KMS-11 (cell line): ENCODE measurements at regions not wholly inside any gene's neighbourhood (a gene's known extent, or its start where the extent isn't known, plus 50 kb on each side); places are given as distances from the start of the nearest gene placed in this dataset.

Source experiments
- H2AFZ ChIP-seq: fragments of 200-600 bp; sonication (generic); 2 replicates; pipeline ENCODE4 v1.6.1; 2016; ENCODE audit warnings: antibody characterized with exemption, mixed run types, low read depth
- H3K27ac ChIP-seq: fragments of 200-600 bp; sonication (generic); 2 replicates; pipeline ENCODE4 v1.6.1; 2016; ENCODE audit warnings: mild to moderate bottlenecking, mixed run types
- H3K27me3 ChIP-seq: fragments of 200-600 bp; sonication (generic); 2 replicates; pipeline ENCODE4 v1.6.1; 2017; ENCODE audit warnings: mild to moderate bottlenecking, low read depth, mixed run types, moderate library complexity; ENCODE audit not compliant: insufficient read depth
- H3K36me3 ChIP-seq: fragments of 200-600 bp; sonication (generic); 2 replicates; pipeline ENCODE4 v1.6.1; 2017; ENCODE audit warnings: mild to moderate bottlenecking, mixed run types; ENCODE audit not compliant: insufficient read depth
- H3K4me1 ChIP-seq: fragments of 200-600 bp; sonication (generic); 2 replicates; pipeline ENCODE4 v1.6.1; 2016; ENCODE audit warnings: mild to moderate bottlenecking, low read depth, mixed run types; ENCODE audit not compliant: poor library complexity, severe bottlenecking
- H3K4me2 ChIP-seq: fragments of 200-600 bp; sonication (generic); 2 replicates; pipeline ENCODE4 v1.7.0; 2016; ENCODE audit warnings: mild to moderate bottlenecking, mixed run types
- H3K4me3 ChIP-seq: fragments of 200-600 bp; sonication (generic); IDR thresholded peaks from 2 replicates; pipeline ENCODE4 v1.6.1; 2017; ENCODE audit warnings: low read depth, low read length, mixed read lengths; ENCODE audit not compliant: insufficient read depth
- H3K79me2 ChIP-seq: fragments of 200-600 bp; sonication (generic); 2 replicates; pipeline ENCODE4 v1.6.1; 2016; ENCODE audit warnings: low read depth, mixed run types; ENCODE audit not compliant: insufficient read depth
- H3K9ac ChIP-seq: fragments of 200-600 bp; sonication (generic); 2 replicates; pipeline ENCODE4 v1.6.1; 2016; ENCODE audit warnings: mild to moderate bottlenecking, mixed run types
- H4K20me1 ChIP-seq: fragments of 200-600 bp; sonication (generic); 2 replicates; pipeline ENCODE4 v1.6.1; 2016; ENCODE audit warnings: mild to moderate bottlenecking, mixed run types; ENCODE audit not compliant: insufficient read depth
- TF ChIP-seq, protein P1 (sequence below): fragments of 200-600 bp; sonication (generic); conservative IDR thresholded peaks from 2 replicates; pipeline ENCODE4 v1.6.1; 2017; ENCODE audit warnings: low read depth, mild to moderate bottlenecking, antibody characterized with exemption, low read length, moderate library complexity, mixed read lengths

DNA sequence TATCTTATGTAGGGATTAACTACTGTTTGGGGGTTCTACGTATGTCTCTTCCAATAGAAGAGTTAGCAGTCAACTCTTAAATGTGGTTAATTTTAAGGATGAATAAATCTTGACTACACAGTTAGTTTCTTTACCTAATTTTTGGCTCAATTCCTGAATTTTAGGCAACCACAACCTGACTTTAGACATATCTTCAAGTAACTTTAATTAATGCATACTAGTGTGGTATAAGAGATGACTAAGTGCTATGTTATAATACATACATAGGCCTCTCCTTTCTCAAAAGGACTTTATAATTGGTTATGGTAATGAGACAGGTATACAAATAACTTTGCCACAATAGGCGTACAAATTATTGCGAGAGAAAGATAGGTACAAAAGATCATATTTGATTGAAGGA, 312.0 kb downstream of the IRS1 start:
- Histone ChIP-seq H3K4me2 (no peak overlapping the region), H3K27ac (no peak overlapping the region), H3K4me3 (no peak overlapping the region), H3K27me3 (no peaks in the 10 kb centered on the region), H3K36me3 (no peaks in the 10 kb centered on the region), H3K4me1 (no peaks in the 10 kb centered on the region), H2AFZ (no peak overlapping the region), H3K79me2 (no peaks in the 10 kb centered on the region), H4K20me1 (no peaks in the 10 kb centered on the region), H3K9ac (no peak overlapping the region)
- TF ChIP-seq, protein P1, sequence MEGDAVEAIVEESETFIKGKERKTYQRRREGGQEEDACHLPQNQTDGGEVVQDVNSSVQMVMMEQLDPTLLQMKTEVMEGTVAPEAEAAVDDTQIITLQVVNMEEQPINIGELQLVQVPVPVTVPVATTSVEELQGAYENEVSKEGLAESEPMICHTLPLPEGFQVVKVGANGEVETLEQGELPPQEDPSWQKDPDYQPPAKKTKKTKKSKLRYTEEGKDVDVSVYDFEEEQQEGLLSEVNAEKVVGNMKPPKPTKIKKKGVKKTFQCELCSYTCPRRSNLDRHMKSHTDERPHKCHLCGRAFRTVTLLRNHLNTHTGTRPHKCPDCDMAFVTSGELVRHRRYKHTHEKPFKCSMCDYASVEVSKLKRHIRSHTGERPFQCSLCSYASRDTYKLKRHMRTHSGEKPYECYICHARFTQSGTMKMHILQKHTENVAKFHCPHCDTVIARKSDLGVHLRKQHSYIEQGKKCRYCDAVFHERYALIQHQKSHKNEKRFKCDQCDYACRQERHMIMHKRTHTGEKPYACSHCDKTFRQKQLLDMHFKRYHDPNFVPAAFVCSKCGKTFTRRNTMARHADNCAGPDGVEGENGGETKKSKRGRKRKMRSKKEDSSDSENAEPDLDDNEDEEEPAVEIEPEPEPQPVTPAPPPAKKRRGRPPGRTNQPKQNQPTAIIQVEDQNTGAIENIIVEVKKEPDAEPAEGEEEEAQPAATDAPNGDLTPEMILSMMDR, result no peak

DNA sequence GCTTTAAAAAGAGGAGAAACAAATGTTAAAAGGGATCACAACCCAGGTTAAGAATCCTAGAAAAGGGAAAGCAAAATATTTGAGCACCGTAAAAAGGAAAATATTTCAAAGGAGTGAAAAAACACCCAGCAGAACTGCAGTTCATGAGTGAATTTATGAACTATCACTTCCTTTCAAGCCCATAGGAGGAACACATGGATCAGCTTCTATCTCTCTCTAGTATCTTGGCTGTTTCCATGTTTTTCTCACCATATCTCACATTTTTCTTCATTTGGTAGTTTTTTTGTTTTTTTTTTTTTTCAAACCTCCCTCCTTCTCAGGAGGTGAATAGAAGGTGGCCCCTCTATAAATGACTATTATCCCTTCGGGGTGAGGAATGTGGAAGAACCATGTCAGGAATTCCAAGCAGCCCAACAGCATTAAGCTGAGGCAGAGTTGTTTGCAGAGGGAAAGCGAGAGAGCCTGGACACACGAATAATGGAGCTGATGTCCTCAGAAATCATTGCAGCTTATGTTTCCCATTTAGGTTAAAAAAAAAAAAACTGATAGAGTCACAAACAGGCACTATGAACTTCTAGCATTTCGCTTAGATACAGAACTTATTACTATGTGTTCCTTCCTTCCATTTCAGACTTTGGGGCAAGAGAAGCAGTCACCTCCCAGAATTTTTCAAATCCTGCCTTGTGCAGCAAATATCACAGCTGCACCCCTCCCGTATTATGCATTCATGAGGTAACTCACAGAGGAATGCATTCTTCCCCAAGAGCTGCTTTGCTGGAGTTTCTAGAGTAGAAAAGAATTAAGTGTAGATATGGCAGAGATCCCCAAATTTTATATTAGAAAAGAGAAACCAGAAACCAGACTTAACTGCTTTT, 315.6 kb downstream of the IRS1 start:
- H3K4me1 ChIP-seq, result no peaks in the 10 kb centered on the region
- no peak overlapping the region for H3K4me2 ChIP-seq
- TF ChIP-seq, protein P1, result no peak
- no peaks in the 10 kb centered on the region for H3K36me3 ChIP-seq
- no peaks in the 10 kb centered on the region for H3K79me2 ChIP-seq
- H3K9ac ChIP-seq, result no peak overlapping the region
- no peaks in the 10 kb centered on the region for H3K27me3 ChIP-seq
- H3K4me3 ChIP-seq, result no peak overlapping the region
- H2AFZ ChIP-seq, result no peak overlapping the region
- H4K20me1 ChIP-seq, result no peaks in the 10 kb centered on the region
- no peak overlapping the region for H3K27ac ChIP-seq

DNA sequence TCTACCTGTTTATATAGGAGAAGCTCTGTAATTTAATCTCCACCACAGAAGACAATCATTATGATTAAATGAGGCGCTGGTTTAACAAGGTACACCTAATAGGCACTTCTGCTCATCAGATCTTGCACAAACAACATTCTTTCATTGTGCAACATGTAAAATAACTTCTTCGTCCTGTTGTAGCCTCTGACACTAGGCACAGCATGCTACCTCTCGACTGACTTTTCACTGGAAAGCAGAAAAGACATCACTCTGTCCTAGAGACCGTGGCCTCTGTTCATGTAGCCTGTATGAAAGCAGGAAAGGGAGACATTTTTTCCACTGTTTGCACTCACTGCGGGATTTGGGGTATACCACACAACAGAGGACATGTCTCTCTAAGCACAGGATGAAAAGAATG, 316.5 kb downstream of the IRS1 start:
- Histone ChIP-seq H4K20me1 (no peaks in the 10 kb centered on the region), H3K4me3 (no peak overlapping the region), H2AFZ (no peak overlapping the region), H3K4me2 (no peak overlapping the region), H3K27ac (no peak overlapping the region), H3K4me1 (no peaks in the 10 kb centered on the region), H3K27me3 (no peaks in the 10 kb centered on the region), H3K36me3 (no peaks in the 10 kb centered on the region), H3K79me2 (no peaks in the 10 kb centered on the region), H3K9ac (no peak overlapping the region)
- TF ChIP-seq, protein P1, result no peak

DNA sequence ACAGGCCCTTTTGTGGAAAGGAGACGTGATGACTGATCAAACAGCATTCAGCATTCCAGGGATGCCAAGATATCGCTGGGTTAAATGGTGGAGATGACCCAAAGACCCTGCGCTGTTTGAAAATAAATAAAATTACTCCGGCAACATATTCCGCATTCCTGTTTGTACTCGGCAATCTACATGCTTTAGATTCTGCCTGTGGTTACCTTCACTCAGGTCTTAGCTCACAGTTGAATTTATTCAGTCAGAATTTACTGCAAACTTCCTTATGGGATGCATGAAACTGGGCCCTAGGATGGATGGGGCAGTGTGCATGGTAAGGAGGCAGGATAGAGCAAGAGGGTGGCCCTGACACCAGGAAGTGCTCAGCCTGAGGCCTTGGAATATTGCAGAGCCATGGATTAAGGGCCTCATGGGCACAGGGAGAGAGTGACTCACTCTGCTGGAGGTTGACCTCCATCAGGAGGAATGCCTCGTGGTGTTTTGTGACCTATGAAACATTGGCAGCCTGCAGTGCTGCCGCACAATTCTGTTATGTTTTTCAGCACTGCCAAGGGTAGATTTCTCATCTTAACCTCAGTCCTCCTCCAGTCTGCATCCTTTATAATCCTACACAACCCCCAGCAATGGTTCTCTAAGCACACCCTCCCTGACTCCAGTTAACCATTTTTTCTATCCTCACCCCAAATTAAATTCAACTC, 321.4 kb downstream of the IRS1 start:
- H3K27ac ChIP-seq, result no peak overlapping the region
- no peaks in the 10 kb centered on the region for H3K36me3 ChIP-seq
- no peaks in the 10 kb centered on the region for H3K4me1 ChIP-seq
- no peak overlapping the region for H3K9ac ChIP-seq
- H3K27me3 ChIP-seq, result no peaks in the 10 kb centered on the region
- no peaks in the 10 kb centered on the region for H4K20me1 ChIP-seq
- H3K79me2 ChIP-seq, result no peaks in the 10 kb centered on the region
- H3K4me3 ChIP-seq, result no peak overlapping the region
- H3K4me2 ChIP-seq, result no peak overlapping the region
- no peak overlapping the region for H2AFZ ChIP-seq
- TF ChIP-seq, protein P1, result no peak
